C4-2B (cell line): ENCODE measurements at regions not wholly inside any gene's neighbourhood (a gene's known extent, or its start where the extent isn't known, plus 50 kb on each side); places are given as distances from the start of the nearest gene placed in this dataset.

ENCODE experiments used
- CTCF ChIP-seq: fragments of 450-650 bp; conservative IDR thresholded peaks from 2 replicates; pipeline ENCODE4 v1.5.1; 2017; ENCODE audit warnings: mild to moderate bottlenecking
- ZFX ChIP-seq: fragments of 450-650 bp; IDR thresholded peaks from 2 replicates; pipeline ENCODE4 v1.6.1; 2017

- no peak for TF ChIP-seq CTCF
- TF ChIP-seq ZFX = no peak
These were observed 426.5 kb upstream of the DAB1 start for GRCh38 chr1:57850176-57850940.
